ENCODE measurements at regions not wholly inside any gene's neighbourhood (a gene's known extent, or its start where the extent isn't known, plus 50 kb on each side); places are given as distances from the start of the nearest gene placed in this dataset.
"Not testable (repeated sequence)": the region's sequence is repeated elsewhere in the genome, so short reads cannot be mapped to it uniquely, and the experiment has no call there.

- DNase-seq (ENCODE audit: low read depth), result no peak
These were observed 854.3 kb downstream of the CDH8 start for GRCh38 chr16:61181982-61182381.

- no peak for DNase-seq (ENCODE audit: low read depth)
These were observed 856.7 kb downstream of the CDH8 start for GRCh38 chr16:61179561-61179960.

GRCh38 chr16:61165797-61166196 is 870.4 kb downstream of the CDH8 start:
- DNase-seq (ENCODE audit: low read depth), result no peak

- no peak for DNase-seq (ENCODE audit: low read depth)
These were observed 885.9 kb downstream of the CDH8 start for GRCh38 chr16:61150351-61150750.

GRCh38 chr16:61149709-61150108 is 886.5 kb downstream of the CDH8 start:
- no peak for DNase-seq (ENCODE audit: low read depth)

- no peak for DNase-seq (ENCODE audit: low read depth)
These were observed 887.3 kb downstream of the CDH8 start for GRCh38 chr16:61148930-61149329.

GRCh38 chr16:61146429-61146828 is 889.8 kb downstream of the CDH8 start:
- no peak for DNase-seq (ENCODE audit: low read depth)

- no peak for DNase-seq (ENCODE audit: low read depth)
These were observed 904.8 kb downstream of the CDH8 start for GRCh38 chr16:61131447-61131846.

GRCh38 chr16:61128545-61129323 is 907.5 kb downstream of the CDH8 start:
- no peak for DNase-seq (ENCODE audit: low read depth)

GRCh38 chr16:61105544-61105943 is 930.7 kb downstream of the CDH8 start:
- DNase-seq (ENCODE audit: low read depth), result no peak

- DNase-seq (ENCODE audit: low read depth), result no peak
These were observed 937.7 kb downstream of the CDH8 start for GRCh38 chr16:61098505-61098904.

- not testable (repeated sequence) for DNase-seq (ENCODE audit: low read depth)
These were observed 944.9 kb downstream of the CDH8 start for GRCh38 chr16:61091300-61091699.

- DNase-seq (ENCODE audit: low read depth), result no peak
These were observed 952.5 kb downstream of the CDH8 start for GRCh38 chr16:61083711-61084110.

GRCh38 chr16:61074324-61074723 is 961.9 kb downstream of the CDH8 start:
- no peak for DNase-seq (ENCODE audit: low read depth)

GRCh38 chr16:61057635-61058034 is 978.6 kb downstream of the CDH8 start:
- no peak for DNase-seq (ENCODE audit: low read depth)

- no peak for DNase-seq (ENCODE audit: low read depth)
These were observed 985.7 kb downstream of the CDH8 start for GRCh38 chr16:61050547-61050946.

GRCh38 chr16:61045931-61046330 is 990.3 kb downstream of the CDH8 start:
- no peak for DNase-seq (ENCODE audit: low read depth)

- DNase-seq (ENCODE audit: low read depth), result no peak
These were observed 993.5 kb downstream of the CDH8 start for GRCh38 chr16:61042737-61043136.

GRCh38 chr16:61030616-61031015 is 1005.6 kb downstream of the CDH8 start:
- DNase-seq (ENCODE audit: low read depth), result no peak

GRCh38 chr16:61024180-61024900 is 1011.9 kb downstream of the CDH8 start:
- DNase-seq (ENCODE audit: low read depth), result no peak

GRCh38 chr16:61014869-61015268 is 1021.4 kb downstream of the CDH8 start:
- DNase-seq (ENCODE audit: low read depth), result no peak

- DNase-seq (ENCODE audit: low read depth), result no peak
These were observed 1028.5 kb downstream of the CDH8 start for GRCh38 chr16:61007694-61008093.

- no peak for DNase-seq (ENCODE audit: low read depth)
These were observed 1030.3 kb downstream of the CDH8 start for GRCh38 chr16:61005952-61006351.
